ENCODE measurements at regions not wholly inside any gene's neighbourhood (a gene's known extent, or its start where the extent isn't known, plus 50 kb on each side); places are given as distances from the start of the nearest gene placed in this dataset.

DNA sequence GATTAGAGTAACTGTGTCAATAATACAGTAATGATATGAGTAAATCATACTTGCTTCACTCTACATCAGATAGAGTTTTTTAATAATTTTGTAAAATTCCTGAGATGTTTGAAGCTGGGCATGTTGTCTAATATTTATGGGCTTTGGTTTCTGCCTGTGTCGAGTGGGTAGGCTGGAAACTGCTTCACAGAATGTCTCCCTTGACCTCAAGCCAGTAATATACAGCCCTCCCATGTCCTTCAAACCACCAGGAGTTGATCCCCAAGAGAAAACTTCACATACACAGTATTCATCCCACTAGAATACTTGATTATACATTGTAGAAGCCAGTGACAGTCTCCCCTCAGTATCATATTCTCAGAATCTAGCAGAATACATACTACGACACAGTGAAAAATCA is 284.8 kb upstream of the TENM3 start:
- TF ChIP-seq, protein P1, sequence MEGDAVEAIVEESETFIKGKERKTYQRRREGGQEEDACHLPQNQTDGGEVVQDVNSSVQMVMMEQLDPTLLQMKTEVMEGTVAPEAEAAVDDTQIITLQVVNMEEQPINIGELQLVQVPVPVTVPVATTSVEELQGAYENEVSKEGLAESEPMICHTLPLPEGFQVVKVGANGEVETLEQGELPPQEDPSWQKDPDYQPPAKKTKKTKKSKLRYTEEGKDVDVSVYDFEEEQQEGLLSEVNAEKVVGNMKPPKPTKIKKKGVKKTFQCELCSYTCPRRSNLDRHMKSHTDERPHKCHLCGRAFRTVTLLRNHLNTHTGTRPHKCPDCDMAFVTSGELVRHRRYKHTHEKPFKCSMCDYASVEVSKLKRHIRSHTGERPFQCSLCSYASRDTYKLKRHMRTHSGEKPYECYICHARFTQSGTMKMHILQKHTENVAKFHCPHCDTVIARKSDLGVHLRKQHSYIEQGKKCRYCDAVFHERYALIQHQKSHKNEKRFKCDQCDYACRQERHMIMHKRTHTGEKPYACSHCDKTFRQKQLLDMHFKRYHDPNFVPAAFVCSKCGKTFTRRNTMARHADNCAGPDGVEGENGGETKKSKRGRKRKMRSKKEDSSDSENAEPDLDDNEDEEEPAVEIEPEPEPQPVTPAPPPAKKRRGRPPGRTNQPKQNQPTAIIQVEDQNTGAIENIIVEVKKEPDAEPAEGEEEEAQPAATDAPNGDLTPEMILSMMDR (IDR thresholded peaks at IDR 0.05; ENCODE audit: low read length): no peak
- no peak for TF ChIP-seq EZH2 (optimal IDR thresholded peaks at IDR 0.05; ENCODE audit: low read depth, low read length)
- no peak for TF ChIP-seq EZH2phosphoT487 (IDR thresholded peaks at IDR 0.05; ENCODE audit: low read length)

Measured in MM.1S (cell line).